Sigmoid colon (tissue), 6 donors: ENCODE measurements at regions not wholly inside any gene's neighbourhood (a gene's known extent, or its start where the extent isn't known, plus 50 kb on each side); places are given as distances from the start of the nearest gene placed in this dataset.

Experiments
- DNase-seq: peaks from one replicate; pipeline ENCODE4 v3.0.0-alpha.2; 2019
- H3K27ac ChIP-seq, 4 donors: fragments of 200-600 bp; sonication (generic); one replicate each; pipeline ENCODE4 v1.5.1; 2016 to 2019; ENCODE audit warnings: mild to moderate bottlenecking in 1 of 4
- H3K27me3 ChIP-seq, 3 donors: fragments of 200-600 bp; sonication (generic); one replicate each; pipeline ENCODE4 v1.5.1; 2019; ENCODE audit warnings: mild to moderate bottlenecking in 1 of 3
- H3K36me3 ChIP-seq, 4 donors: fragments of 200-600 bp; sonication (generic); one replicate each; pipeline ENCODE4 v1.5.1; 2016 to 2019
- H3K4me1 ChIP-seq, 4 donors: fragments of 200-600 bp; sonication (generic); one replicate each; pipeline ENCODE4 v1.5.1; 2017 to 2019
- H3K4me3 ChIP-seq, 4 donors: fragments of 200-600 bp; sonication (generic); one replicate each; pipeline ENCODE4 v1.5.1; 2017 to 2019; ENCODE audit warnings: mild to moderate bottlenecking in 2 of 4, moderate library complexity in 1 of 4
- H3K9me3 ChIP-seq, 4 donors: fragments of 200-600 bp in 3 of 4; sonication (generic) in 3 of 4; one replicate each; pipeline versions ENCODE4 v1.5.1 to v1.6.1; 2013 to 2019
- EP300 ChIP-seq, 4 donors: sonication (generic); formaldehyde crosslinking; IDR thresholded peaks; one replicate each; pipeline ENCODE4 v1.6.1; 2017; ENCODE audit warnings: antibody characterized with exemption in 4 of 4
- POLR2A ChIP-seq, 2 donors: fragments of 450-650 bp; IDR thresholded peaks; one replicate each; pipeline ENCODE4 v1.6.1; 2016; ENCODE audit warnings: antibody characterized with exemption in 2 of 2, mild to moderate bottlenecking in 2 of 2, moderate library complexity in 2 of 2
- POLR2AphosphoS5 ChIP-seq, 4 donors: sonication (generic); formaldehyde crosslinking; IDR thresholded peaks; one replicate each; pipeline ENCODE4 v1.6.1; 2017; ENCODE audit warnings: antibody characterized with exemption in 4 of 4
- WGBS, 2 donors: extraction: QIAGEN DNeasy Blood & Tissue Kit; methylation state at CpG; one replicate each; pipeline ENCODE4 v1.1.7; 2013; 5-methylcytosine and 5-hydroxymethylcytosine counted together
- intact Hi-C: fragments of 100-400 bp; cut with DNase I; formaldehyde crosslinking; loops from one replicate; pipeline ENCODE4 v1.15.1; 2023
- TF ChIP-seq, protein P1 (sequence below), 4 experiments: fragments of 450-650 bp in 3 of 4; fragments of 200-600 bp in 1 of 4; IDR thresholded peaks; one replicate each; pipeline ENCODE4 v1.5.1; 2016 to 2019; ENCODE audit warnings: antibody characterized with exemption in 4 of 4, mild to moderate bottlenecking in 3 of 4, moderate library complexity in 2 of 4
- donor health status: healthy with polysubstance abuse.
- donor health status: healthy.

- 82 to 83% methylated on average over 3 of the region's 3 CpGs for WGBS, 2 donors
- intact Hi-C loops, result no loop called here
- TF ChIP-seq POLR2A (IDR thresholded peaks at IDR 0.05), result no peak
Observed at GRCh38 chr10:6771331-6771730, 191.3 kb upstream of the PRKCQ start.

DNA sequence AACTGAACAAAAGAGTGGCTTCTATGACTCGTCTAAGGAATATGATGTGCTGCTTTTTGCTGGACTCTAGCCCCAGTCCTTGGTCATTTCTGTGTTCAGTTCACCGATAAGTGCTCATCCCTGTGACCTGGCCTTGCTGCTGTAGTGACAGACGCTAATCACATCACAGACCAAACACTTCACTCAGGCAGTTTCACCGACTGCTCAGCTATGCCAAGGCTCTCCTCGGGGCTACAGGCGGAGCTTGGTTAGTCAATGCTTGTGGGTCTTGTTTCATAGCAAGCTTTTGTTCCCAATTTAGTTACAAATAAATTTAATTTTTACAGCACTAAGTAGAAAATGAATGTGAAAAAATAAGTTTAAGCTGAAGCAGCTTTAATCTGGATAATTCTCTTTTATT lies 190.8 kb upstream of the PRKCQ start:
- Histone ChIP-seq H3K9me3 (no peaks in the 10 kb centered on the region), H3K36me3 (no peaks in the 10 kb centered on the region), H3K4me1 (peaks cover 0 to 8% (median 0%) of the 10 kb centered on the region in 4 donors), H3K27ac (no peak overlapping the region), H3K4me3 (no peak overlapping the region), H3K27me3 (no peaks in the 10 kb centered on the region)
- intact Hi-C loops, result no loop called here
- WGBS, 2 donors, result 68 to 70% methylated on average over 6 of the region's 6 CpGs
- no peak for TF ChIP-seq POLR2A (IDR thresholded peaks at IDR 0.05)
- TF ChIP-seq POLR2AphosphoS5 (IDR thresholded peaks at IDR 0.05), result no peak
- TF ChIP-seq, protein P1, sequence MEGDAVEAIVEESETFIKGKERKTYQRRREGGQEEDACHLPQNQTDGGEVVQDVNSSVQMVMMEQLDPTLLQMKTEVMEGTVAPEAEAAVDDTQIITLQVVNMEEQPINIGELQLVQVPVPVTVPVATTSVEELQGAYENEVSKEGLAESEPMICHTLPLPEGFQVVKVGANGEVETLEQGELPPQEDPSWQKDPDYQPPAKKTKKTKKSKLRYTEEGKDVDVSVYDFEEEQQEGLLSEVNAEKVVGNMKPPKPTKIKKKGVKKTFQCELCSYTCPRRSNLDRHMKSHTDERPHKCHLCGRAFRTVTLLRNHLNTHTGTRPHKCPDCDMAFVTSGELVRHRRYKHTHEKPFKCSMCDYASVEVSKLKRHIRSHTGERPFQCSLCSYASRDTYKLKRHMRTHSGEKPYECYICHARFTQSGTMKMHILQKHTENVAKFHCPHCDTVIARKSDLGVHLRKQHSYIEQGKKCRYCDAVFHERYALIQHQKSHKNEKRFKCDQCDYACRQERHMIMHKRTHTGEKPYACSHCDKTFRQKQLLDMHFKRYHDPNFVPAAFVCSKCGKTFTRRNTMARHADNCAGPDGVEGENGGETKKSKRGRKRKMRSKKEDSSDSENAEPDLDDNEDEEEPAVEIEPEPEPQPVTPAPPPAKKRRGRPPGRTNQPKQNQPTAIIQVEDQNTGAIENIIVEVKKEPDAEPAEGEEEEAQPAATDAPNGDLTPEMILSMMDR (IDR thresholded peaks at IDR 0.05), result no peak
- TF ChIP-seq EP300 (IDR thresholded peaks at IDR 0.05), result no peak
- no peak for DNase-seq

More at GRCh38 chr10:6771331-6771730, 191.3 kb upstream of the PRKCQ start:
- Histone ChIP-seq H3K27me3 (no peaks in the 10 kb centered on the region), H3K4me1 (peaks cover 0 to 4% (median 0%) of the 10 kb centered on the region in 4 donors), H3K27ac (no peak overlapping the region), H3K4me3 (no peak overlapping the region), H3K9me3 (no peaks in the 10 kb centered on the region), H3K36me3 (no peaks in the 10 kb centered on the region)
- no peak for DNase-seq

- H3K4me3 ChIP-seq, result no peak overlapping the region
- TF ChIP-seq, protein P1 (IDR thresholded peaks at IDR 0.05), result no peak
- TF ChIP-seq POLR2A (IDR thresholded peaks at IDR 0.05) (no peak), EP300 (IDR thresholded peaks at IDR 0.05) (no peak), POLR2AphosphoS5 (IDR thresholded peaks at IDR 0.05) (no peak)
- H3K36me3 ChIP-seq, result no peaks in the 10 kb centered on the region
- no peaks in the 10 kb centered on the region for H3K9me3 ChIP-seq
- WGBS, 2 donors, result 86 to 87% methylated on average over 6 of the region's 6 CpGs
- DNase-seq, result no peak
- no peak overlapping the region for H3K27ac ChIP-seq
- no peaks in the 10 kb centered on the region for H3K27me3 ChIP-seq
- intact Hi-C loops, result no loop called here
- H3K4me1 ChIP-seq, result peaks cover 0 to 10% (median 0%) of the 10 kb centered on the region in 4 donors
Observed at GRCh38 chr10:6769704-6770417, 189.8 kb upstream of the PRKCQ start.

DNA sequence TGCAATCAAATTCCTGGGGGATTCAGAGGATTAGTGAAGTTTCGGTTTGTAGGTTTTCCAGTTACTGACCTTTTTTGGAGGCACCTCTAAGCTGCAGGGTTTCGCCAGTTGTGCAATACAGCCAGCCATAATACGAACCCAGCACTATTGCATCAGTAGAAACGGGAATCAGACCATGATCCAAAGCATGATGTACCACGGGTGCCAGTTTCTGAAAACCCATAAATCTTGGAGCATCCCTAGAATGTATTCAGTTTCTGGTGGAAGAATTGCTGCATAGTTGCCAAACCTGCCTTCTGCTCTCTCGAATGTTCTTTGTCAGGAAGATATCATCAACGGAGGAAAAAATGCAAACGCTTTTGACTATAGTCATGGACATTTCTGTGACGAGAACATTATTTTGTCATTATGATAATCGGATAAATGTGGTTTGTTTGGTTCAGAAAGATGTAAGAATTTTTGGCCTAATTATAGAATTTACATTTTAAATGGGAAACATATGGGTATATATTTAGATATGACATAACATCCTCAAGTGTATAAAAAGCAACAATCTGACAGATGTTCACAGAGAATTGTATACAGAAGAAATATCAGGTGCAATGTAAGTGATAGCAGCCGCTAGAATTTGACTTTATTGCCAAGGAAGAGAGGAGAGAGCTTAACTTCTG lies 186.2 kb upstream of the PRKCQ start:
- no peaks in the 10 kb centered on the region for H3K27me3 ChIP-seq
- intact Hi-C loops, result no loop called here
- DNase-seq, result no peak
- WGBS, 2 donors, result 72 to 76% methylated on average over 11 of the region's 11 CpGs
- peaks cover 0 to under 1% (median 0%) of the 10 kb centered on the region in 4 donors for H3K9me3 ChIP-seq
- H3K4me1 ChIP-seq, result peaks cover 0 to 10% (median 0%) of the 10 kb centered on the region in 4 donors
- H3K27ac ChIP-seq, result no peak overlapping the region
- TF ChIP-seq, protein P1 (IDR thresholded peaks at IDR 0.05), result no peak
- TF ChIP-seq POLR2AphosphoS5 (IDR thresholded peaks at IDR 0.05) (peak; percentile 18 to 67 (median 44)), EP300 (IDR thresholded peaks at IDR 0.05) (peak in 2 of 4 donors; percentile 33 to 39)
- H3K36me3 ChIP-seq, result no peaks in the 10 kb centered on the region
- H3K4me3 ChIP-seq, result no peak overlapping the region

GRCh38 chr10:6763423-6763822 lies 183.3 kb upstream of the PRKCQ start:
- intact Hi-C loops, result no loop called here
- Histone ChIP-seq H3K27ac (no peak overlapping the region), H3K27me3 (no peaks in the 10 kb centered on the region), H3K9me3 (peaks cover 0 to 5% (median 2%) of the 10 kb centered on the region in 4 donors), H3K4me3 (no peak overlapping the region), H3K36me3 (no peaks in the 10 kb centered on the region), H3K4me1 (peaks cover 0 to 10% (median 0%) of the 10 kb centered on the region in 4 donors)
- no peak for TF ChIP-seq POLR2A (IDR thresholded peaks at IDR 0.05)
- TF ChIP-seq, protein P1 (IDR thresholded peaks at IDR 0.05), result no peak
- TF ChIP-seq POLR2AphosphoS5 (IDR thresholded peaks at IDR 0.05), result no peak
- no peak for TF ChIP-seq EP300 (IDR thresholded peaks at IDR 0.05)
- no peak for DNase-seq
- WGBS, 2 donors, result 62 to 70% methylated on average over 6 of the region's 6 CpGs
